ENCODE measurements at regions not wholly inside any gene's neighbourhood (a gene's known extent, or its start where the extent isn't known, plus 50 kb on each side); places are given as distances from the start of the nearest gene placed in this dataset.

GRCh38 chr5:152686931-152687330, 281.9 kb upstream of the NMUR2 start:
- POLR2A ChIA-PET: interaction anchor here (0.7 kb wide), 1 partner anchor 120 kb away, joined by 4 read pairs; no protein-coding TSS in a partner anchor

GRCh38 chr5:152688561-152689249, 283.6 kb upstream of the NMUR2 start:
- POLR2A ChIA-PET: interaction anchor here (0.9 to 1.0 kb wide), 3 partner anchors 11 to 87 kb away, joined by 3 to 5 read pairs (median 4); no protein-coding TSS in a partner anchor
- BruUV-seq (replicated peaks): no TSS peak

More at GRCh38 chr5:152686931-152687330, 281.9 kb upstream of the NMUR2 start:
- no TSS peak for BruUV-seq (replicated peaks)
- no peak for TF ChIP-seq CTCF (IDR thresholded peaks at IDR 0.05; ENCODE audit: unreplicated experiment)
- peaks cover 26% of the 10 kb centered on the region for H3K9me3 Mint-ChIP-seq (ENCODE audit: unreplicated experiment)
- H3K36me3 Mint-ChIP-seq (ENCODE audit: insufficient read depth, unreplicated experiment): no peaks in the 10 kb centered on the region
- CTCF ChIA-PET: no interaction called here
- no peaks in the 10 kb centered on the region for H3K27me3 Mint-ChIP-seq (ENCODE audit: insufficient read depth, unreplicated experiment)
- H3K27ac Mint-ChIP-seq (ENCODE audit: low read depth, unreplicated experiment): no peak overlapping the region
- peak; percentile 28 for DNase-seq (ENCODE audit: unreplicated experiment)
- intact Hi-C loops (cut with micrococcal nuclease): no loop called here
- peaks cover 15% of the 10 kb centered on the region for H3K4me1 Mint-ChIP-seq (ENCODE audit: insufficient read depth, unreplicated experiment)
- H3K4me3 Mint-ChIP-seq (ENCODE audit: unreplicated experiment): no peak overlapping the region

GRCh38 chr5:152689250-152689711, 284.2 kb upstream of the NMUR2 start:
- Mint-ChIP-seq H3K27ac (ENCODE audit: low read depth, unreplicated experiment) (peak overlapping the region; percentile 44), H3K27me3 (ENCODE audit: insufficient read depth, unreplicated experiment) (no peaks in the 10 kb centered on the region), H3K4me1 (ENCODE audit: insufficient read depth, unreplicated experiment) (peaks cover 15% of the 10 kb centered on the region), H3K4me3 (ENCODE audit: unreplicated experiment) (no peak overlapping the region), H3K9me3 (ENCODE audit: unreplicated experiment) (peaks cover 26% of the 10 kb centered on the region), H3K36me3 (ENCODE audit: insufficient read depth, unreplicated experiment) (no peaks in the 10 kb centered on the region)
- no peak for TF ChIP-seq CTCF (IDR thresholded peaks at IDR 0.05; ENCODE audit: unreplicated experiment)
- CTCF ChIA-PET: interaction anchor here (0.5 to 1.6 kb wide), 3 partner anchors 59 to 1563 kb away, joined by 4 to 7 read pairs (median 5); no protein-coding TSS in a partner anchor
- POLR2A ChIA-PET: interaction anchor here (0.6 to 0.9 kb wide), 2 partner anchors 23 to 890 kb away, joined by 3 read pairs; no protein-coding TSS in a partner anchor
- DNase-seq (ENCODE audit: unreplicated experiment): peak; percentile 81
- BruUV-seq (replicated peaks): no TSS peak
- intact Hi-C loops (cut with micrococcal nuclease): no loop called here

More at GRCh38 chr5:152688561-152689249, 283.6 kb upstream of the NMUR2 start:
- CTCF ChIA-PET: interaction anchor here (0.5 to 1.6 kb wide), 8 partner anchors 21 to 1563 kb away, joined by 3 to 7 read pairs (median 4); no protein-coding TSS in a partner anchor
- H3K27me3 Mint-ChIP-seq (ENCODE audit: insufficient read depth, unreplicated experiment): no peaks in the 10 kb centered on the region
- H3K36me3 Mint-ChIP-seq (ENCODE audit: insufficient read depth, unreplicated experiment): no peaks in the 10 kb centered on the region
- peak; percentile 98 for DNase-seq (ENCODE audit: unreplicated experiment)
- intact Hi-C loops (cut with micrococcal nuclease): loop anchor here (1.0 kb wide), 1 partner anchor 460 kb away; no protein-coding TSS in a partner anchor
- H3K4me3 Mint-ChIP-seq (ENCODE audit: unreplicated experiment): no peak overlapping the region
- TF ChIP-seq CTCF (IDR thresholded peaks at IDR 0.05; ENCODE audit: unreplicated experiment): no peak
- peaks cover 15% of the 10 kb centered on the region for H3K4me1 Mint-ChIP-seq (ENCODE audit: insufficient read depth, unreplicated experiment)
- peaks cover 26% of the 10 kb centered on the region for H3K9me3 Mint-ChIP-seq (ENCODE audit: unreplicated experiment)
- H3K27ac Mint-ChIP-seq (ENCODE audit: low read depth, unreplicated experiment): peak overlapping the region; percentile 44

GRCh38 chr5:152694231-152694630, 289.2 kb upstream of the NMUR2 start:
- no peak for DNase-seq (ENCODE audit: unreplicated experiment)
- ChIA-PET POLR2A (interaction anchor here (1.3 kb wide), 1 partner anchor 20 kb away, joined by 5 read pairs; no protein-coding TSS in a partner anchor), CTCF (interaction anchor here (0.7 kb wide), 3 partner anchors 621 to 1270 kb away, joined by 3 read pairs; no protein-coding TSS in a partner anchor)
- Mint-ChIP-seq H3K4me3 (ENCODE audit: unreplicated experiment) (no peak overlapping the region), H3K27me3 (ENCODE audit: insufficient read depth, unreplicated experiment) (no peaks in the 10 kb centered on the region), H3K4me1 (ENCODE audit: insufficient read depth, unreplicated experiment) (peaks cover 4% of the 10 kb centered on the region), H3K36me3 (ENCODE audit: insufficient read depth, unreplicated experiment) (no peaks in the 10 kb centered on the region), H3K27ac (ENCODE audit: low read depth, unreplicated experiment) (no peak overlapping the region), H3K9me3 (ENCODE audit: unreplicated experiment) (peaks cover 13% of the 10 kb centered on the region)
- intact Hi-C loops (cut with micrococcal nuclease): no loop called here
- no peak for TF ChIP-seq CTCF (IDR thresholded peaks at IDR 0.05; ENCODE audit: unreplicated experiment)
- no TSS peak for BruUV-seq (replicated peaks)
